KOPT-K1 (cell line): ENCODE measurements at regions not wholly inside any gene's neighbourhood (a gene's known extent, or its start where the extent isn't known, plus 50 kb on each side); places are given as distances from the start of the nearest gene placed in this dataset.
"Not testable (repeated sequence)": the region's sequence is repeated elsewhere in the genome, so short reads cannot be mapped to it uniquely, and the experiment has no call there.

Source experiments
- H3K27ac ChIP-seq: fragments of 200-600 bp; sonication (generic); 2 replicates; pipeline ENCODE4 v1.5.1; 2016; ENCODE audit warnings: antibody characterized with exemption, mild to moderate bottlenecking, low read depth, low read length; ENCODE audit not compliant: poor library complexity, severe bottlenecking
- H3K36me3 ChIP-seq: fragments of 200-600 bp; sonication (generic); 2 replicates; pipeline ENCODE4 v1.5.1; 2017; ENCODE audit warnings: antibody characterized with exemption, mild to moderate bottlenecking, low read length, moderate library complexity; ENCODE audit not compliant: insufficient read depth
- H3K9me3 ChIP-seq: fragments of 200-600 bp; sonication (generic); 2 replicates; pipeline ENCODE4 v1.5.1; 2017; ENCODE audit warnings: antibody characterized with exemption, low read length, mild to moderate bottlenecking; ENCODE audit not compliant: insufficient read depth, poor library complexity, severe bottlenecking

DNA sequence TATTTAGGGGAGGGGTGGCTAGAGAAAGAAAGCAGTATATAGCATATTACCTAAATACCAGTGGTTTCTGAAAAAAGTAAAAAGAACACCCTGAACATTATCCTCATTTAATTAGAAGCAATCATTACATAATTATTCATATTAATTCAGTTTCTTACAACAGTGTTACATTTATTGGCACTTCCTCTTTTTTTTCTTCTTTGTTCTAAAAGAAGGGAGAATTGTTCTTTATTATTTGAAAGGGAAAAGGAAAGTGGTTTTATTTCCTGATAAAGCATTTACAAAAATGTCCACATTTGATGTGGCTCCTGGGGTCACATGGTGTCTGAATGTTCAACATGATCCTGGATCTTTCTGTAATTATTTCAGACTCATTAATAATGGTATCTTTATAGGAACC, 254.9 kb upstream of the ZEB2 start:
- H3K27ac ChIP-seq: no peak overlapping the region
- no peaks in the 10 kb centered on the region for H3K36me3 ChIP-seq
- H3K9me3 ChIP-seq: no peaks in the 10 kb centered on the region

DNA sequence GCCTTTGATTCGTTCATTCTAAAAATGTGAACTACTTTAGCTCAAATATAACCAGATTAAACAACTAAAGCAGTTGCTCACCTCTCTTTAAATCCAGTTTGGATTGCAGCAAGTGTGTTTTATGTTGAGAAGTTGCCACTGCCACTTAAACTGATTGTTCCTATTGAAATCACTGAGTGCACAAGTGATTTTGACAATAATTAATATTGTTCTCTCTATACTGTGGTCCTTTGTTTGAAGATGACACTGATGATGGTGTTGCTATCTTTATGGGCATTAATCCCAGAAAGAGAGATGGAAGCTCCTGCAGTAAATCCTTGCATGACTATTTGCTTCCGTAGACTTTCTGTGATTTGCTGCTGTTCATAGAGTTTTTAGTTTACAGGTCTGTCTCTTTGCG, 251.4 kb upstream of the ZEB2 start:
- Histone ChIP-seq H3K36me3 (no peaks in the 10 kb centered on the region), H3K9me3 (no peaks in the 10 kb centered on the region), H3K27ac (no peak overlapping the region)

DNA sequence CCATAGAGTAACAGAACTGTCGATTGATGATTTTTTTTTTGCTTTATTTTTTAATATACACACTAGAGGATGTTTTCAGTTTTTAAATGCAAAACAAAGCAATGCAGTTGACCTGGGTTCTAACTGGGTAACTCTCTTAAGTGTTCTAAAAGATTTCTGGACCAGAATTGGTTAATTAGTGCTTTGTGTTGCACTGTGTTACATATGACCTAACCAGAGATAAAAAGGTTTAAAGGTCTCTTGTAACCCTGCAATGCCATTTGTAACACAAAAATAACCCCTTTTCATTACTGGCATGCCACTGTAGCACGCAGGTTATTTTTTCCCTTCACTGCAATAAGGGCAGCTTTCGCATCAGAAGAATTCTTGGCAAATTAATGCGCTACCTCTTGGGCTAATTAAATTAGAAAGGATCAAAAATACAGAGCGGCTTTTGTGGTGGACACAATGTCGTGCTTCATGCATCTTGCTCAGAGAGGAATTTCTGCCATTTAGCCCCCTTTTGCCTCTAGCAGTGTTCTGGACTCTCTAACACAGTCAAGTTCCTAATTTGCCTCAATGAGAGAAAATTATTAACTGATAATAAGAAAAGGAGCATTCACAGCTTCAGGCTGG, 250.8 kb upstream of the ZEB2 start:
- Histone ChIP-seq H3K36me3 (no peaks in the 10 kb centered on the region), H3K27ac (no peak overlapping the region), H3K9me3 (no peaks in the 10 kb centered on the region)

GRCh38 chr2:144760939-144761338, 241.0 kb upstream of the ZEB2 start:
- not testable (repeated sequence) for H3K27ac ChIP-seq, H3K9me3 ChIP-seq, H3K36me3 ChIP-seq

DNA sequence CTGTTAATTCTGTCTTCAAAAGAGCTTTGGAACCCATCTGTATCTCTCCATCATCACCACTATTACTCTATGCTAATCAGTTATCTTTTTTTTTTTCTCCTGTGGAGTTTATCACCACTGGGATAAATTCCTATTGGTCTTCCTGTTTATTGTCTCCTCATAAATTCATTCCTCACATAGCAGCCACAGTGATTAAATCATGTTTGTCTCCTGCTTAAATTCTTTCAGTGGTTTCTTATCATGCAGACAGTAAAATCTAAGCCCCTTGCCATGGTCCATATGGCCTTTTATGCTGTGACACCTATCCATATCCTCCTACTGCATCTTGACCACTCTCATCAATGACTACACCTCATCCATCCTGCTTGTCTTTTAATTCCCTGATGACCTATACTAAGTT, 239.8 kb upstream of the ZEB2 start:
- Histone ChIP-seq H3K27ac (no peak overlapping the region), H3K9me3 (no peaks in the 10 kb centered on the region), H3K36me3 (no peaks in the 10 kb centered on the region)

DNA sequence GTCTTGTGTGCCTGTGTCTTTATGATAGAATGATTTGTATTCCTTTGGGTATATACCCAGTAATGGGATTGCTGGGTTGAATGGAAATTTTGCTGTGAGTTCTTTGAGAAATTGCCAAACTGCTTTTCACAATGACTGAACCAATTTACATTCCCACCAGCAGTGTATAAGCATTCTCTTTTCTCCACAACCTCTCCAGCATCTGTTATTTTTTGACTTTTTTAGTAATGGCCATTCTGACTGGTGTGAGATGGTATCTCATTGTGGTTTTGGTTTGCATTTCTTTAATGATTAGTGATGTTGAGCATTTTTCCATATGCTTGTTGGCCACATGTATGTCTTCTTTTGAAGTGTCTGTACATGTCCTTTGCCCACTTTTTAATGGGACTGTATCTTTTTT, 238.3 kb upstream of the ZEB2 start:
- not testable (repeated sequence) for H3K9me3 ChIP-seq, H3K36me3 ChIP-seq, H3K27ac ChIP-seq

DNA sequence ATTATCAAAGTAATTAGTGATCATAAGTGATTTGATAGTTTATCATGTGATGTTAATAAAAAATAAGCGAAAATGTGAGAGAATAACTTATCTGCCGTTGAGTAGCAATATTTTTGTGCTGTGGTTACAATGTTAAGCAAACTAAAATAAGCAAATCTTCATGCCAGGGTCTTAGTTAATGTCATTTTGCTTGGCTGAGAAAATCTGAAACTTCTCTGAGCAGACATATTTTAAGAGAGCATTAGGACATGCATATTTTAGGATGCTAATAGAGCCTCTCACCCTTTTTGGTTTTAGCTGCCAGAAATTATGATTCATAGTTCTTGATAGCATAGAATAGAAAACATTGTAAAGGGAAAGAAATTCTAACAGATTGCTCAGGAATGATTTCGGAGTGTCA, 233.5 kb upstream of the ZEB2 start:
- peaks cover 3% of the 10 kb centered on the region for H3K9me3 ChIP-seq
- H3K36me3 ChIP-seq: no peaks in the 10 kb centered on the region
- no peak overlapping the region for H3K27ac ChIP-seq

DNA sequence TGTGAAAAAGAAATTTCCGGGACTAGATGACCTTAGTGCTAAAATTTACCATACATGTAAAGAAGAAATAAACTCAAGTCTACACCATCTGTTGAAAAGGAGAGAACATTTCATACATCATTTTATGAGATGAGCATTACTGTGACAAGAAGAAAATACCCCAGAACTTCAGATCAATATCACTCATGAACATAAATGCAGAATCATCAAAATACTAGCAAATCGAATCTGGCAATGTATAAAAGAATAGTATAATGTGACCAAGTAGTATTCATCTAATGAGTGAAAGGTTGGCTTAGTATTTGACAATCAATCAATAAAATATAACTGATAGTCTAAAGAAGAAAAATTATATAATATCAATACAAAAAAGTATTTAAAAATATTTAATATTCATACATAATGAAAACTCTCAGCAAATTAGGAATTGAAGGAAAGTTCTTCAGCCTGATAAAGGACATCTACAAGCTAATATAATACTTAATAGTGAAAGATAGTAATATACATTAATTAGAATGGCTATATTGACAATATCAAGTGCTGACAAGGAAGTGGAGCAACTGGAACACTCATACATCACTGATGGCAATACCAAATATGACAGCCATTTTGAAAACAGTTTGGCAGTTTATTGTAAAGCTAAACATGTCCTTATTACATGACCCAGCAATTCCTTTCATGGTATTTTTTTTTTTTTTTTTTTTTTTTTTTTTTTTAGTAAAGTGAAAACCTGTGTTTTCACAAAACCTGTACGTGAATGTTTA, 231.4 kb upstream of the ZEB2 start:
- Histone ChIP-seq H3K27ac (no peak overlapping the region), H3K9me3 (peaks cover 15% of the 10 kb centered on the region), H3K36me3 (no peaks in the 10 kb centered on the region)

DNA sequence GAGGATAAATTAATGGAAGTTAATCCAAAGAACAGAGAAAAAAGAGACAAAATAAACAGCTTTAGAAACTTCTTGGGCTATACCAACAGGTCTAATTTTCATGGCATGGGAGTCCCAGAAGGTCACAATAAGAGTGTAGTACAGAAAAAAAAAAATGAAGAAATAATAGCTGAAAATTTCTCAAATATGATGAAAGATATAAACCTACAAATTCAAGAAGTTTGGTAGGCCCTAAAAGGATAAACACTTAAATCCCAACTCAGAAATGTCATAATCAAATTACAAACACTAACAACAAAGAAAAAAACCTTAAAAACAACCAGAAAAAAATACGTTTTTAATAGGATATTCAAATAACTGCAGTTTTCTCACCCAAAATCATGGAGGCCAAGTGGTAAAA, 229.3 kb upstream of the ZEB2 start:
- Histone ChIP-seq H3K9me3 (peaks cover 15% of the 10 kb centered on the region), H3K36me3 (no peaks in the 10 kb centered on the region), H3K27ac (no peak overlapping the region)

DNA sequence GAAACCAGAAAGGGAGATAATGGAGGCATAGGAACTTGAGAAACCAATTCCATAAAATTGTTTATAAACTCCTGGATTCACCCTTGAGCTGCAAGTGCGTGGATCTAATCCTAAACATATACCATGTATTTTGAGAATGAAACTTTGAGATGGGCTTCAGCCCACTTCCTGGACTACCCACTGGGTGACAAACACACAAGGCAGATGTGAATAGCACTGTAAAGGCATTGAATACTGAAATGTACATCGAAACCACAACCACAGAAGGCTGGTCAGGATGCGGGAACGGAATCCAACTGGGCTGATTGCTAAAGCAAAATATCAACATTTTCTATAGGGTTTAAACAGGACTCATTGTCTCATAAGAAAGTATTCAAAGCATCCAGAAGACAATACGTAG, 228.5 kb upstream of the ZEB2 start:
- no peak overlapping the region for H3K27ac ChIP-seq
- H3K36me3 ChIP-seq: no peaks in the 10 kb centered on the region
- H3K9me3 ChIP-seq: peaks cover 15% of the 10 kb centered on the region

GRCh38 chr2:144747571-144747970, 227.7 kb upstream of the ZEB2 start:
- Histone ChIP-seq H3K27ac (no peak overlapping the region), H3K36me3 (no peaks in the 10 kb centered on the region), H3K9me3 (peaks cover 15% of the 10 kb centered on the region)

DNA sequence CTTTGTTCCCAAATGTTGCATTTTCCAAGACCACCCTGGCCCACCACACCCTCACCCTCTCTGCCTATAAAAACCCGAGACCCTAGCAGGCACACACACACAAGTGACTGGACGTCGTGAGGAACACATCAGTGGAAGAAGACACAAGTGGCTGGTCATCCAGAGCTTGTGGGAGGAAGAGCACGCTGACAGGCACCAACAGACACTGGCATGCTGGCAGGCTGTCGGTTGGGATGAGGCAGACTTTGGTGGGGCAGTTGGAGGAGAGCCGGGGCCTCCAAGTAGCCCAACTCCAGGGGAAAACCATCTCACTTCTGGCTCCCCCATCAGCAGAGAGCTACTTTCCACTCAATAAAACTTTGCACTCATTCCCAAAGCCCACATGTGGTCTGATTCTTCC, 225.5 kb upstream of the ZEB2 start:
- Histone ChIP-seq H3K9me3 (peaks cover 15% of the 10 kb centered on the region), H3K27ac (no peak overlapping the region), H3K36me3 (no peaks in the 10 kb centered on the region)

- Histone ChIP-seq H3K27ac (no peak overlapping the region), H3K36me3 (no peaks in the 10 kb centered on the region), H3K9me3 (no peaks in the 10 kb centered on the region)
These were observed 218.8 kb upstream of the ZEB2 start for GRCh38 chr2:144738749-144739148.

DNA sequence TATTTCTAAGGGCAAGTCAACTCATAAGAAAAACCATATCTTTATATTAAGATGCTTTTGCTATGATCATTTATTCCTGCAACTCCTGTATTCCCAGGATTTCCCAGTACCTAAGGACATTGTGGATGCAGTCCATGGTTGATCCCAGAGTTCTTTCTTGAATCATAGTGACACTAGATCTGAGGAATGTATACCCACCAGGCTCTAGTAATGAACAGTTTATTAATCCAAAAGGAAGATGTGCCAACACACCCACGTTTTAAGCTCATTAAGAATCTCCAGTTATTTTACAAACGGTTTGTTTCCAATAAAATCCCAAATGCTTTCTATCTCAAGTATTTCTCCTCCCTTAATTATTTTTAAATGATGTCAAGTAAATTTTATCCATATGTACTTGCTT, 210.8 kb upstream of the ZEB2 start:
- Histone ChIP-seq H3K9me3 (no peaks in the 10 kb centered on the region), H3K36me3 (no peaks in the 10 kb centered on the region), H3K27ac (no peak overlapping the region)

GRCh38 chr2:144724460-144724859, 204.5 kb upstream of the ZEB2 start:
- H3K27ac ChIP-seq, H3K9me3 ChIP-seq, H3K36me3 ChIP-seq: not testable (repeated sequence)

DNA sequence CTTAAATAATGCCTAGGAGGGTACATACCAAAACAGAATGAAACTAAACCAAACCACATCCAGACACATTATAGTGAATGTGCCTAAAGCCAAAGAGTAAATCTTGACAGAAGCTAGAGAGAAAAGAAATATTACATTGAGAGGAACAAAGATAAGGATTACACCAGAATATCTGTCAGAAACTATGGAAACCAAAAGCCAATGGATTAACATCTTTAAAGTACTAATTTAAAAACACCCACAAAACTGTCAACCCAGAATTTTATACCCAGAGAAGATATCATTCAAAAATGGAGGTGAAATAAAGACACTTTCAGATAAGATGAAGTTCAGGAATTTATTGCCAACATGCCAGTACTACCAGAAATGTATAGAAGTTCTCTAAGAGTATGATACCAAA, 198.5 kb upstream of the ZEB2 start:
- Histone ChIP-seq H3K27ac (no peak overlapping the region), H3K36me3 (no peaks in the 10 kb centered on the region), H3K9me3 (no peaks in the 10 kb centered on the region)
